ENCODE measurements at regions not wholly inside any gene's neighbourhood (a gene's known extent, or its start where the extent isn't known, plus 50 kb on each side); places are given as distances from the start of the nearest gene placed in this dataset.

DNA sequence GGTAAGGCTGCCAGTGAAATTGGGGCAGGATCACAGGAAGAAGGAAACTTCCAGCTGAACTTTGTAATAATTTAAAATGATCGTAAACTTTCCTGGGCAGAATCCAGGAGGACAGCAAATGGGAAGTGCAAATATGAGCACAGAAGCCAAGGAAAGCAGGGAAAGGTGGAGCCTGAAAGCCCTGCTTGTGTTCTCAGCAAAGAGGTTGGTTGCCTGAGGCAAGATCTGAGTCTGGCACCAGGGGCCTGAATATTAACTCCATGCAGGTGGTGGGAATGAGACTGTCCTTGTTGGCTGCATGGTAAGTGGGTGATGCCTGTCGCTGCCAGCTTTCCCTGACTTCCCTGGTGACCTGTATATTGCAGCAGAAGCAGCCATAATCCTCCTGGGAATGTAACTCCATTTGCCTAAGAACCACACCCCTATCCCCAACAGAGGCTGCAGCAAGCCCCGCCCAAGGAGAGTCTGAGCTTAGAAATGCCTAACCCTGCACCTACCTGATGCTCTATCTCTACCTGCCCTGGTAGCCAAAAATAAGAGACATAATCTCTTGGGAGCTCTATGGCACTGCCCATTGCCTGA, 132.0 kb upstream of the HDX start (continued):
- TF ChIP-seq, protein P1, sequence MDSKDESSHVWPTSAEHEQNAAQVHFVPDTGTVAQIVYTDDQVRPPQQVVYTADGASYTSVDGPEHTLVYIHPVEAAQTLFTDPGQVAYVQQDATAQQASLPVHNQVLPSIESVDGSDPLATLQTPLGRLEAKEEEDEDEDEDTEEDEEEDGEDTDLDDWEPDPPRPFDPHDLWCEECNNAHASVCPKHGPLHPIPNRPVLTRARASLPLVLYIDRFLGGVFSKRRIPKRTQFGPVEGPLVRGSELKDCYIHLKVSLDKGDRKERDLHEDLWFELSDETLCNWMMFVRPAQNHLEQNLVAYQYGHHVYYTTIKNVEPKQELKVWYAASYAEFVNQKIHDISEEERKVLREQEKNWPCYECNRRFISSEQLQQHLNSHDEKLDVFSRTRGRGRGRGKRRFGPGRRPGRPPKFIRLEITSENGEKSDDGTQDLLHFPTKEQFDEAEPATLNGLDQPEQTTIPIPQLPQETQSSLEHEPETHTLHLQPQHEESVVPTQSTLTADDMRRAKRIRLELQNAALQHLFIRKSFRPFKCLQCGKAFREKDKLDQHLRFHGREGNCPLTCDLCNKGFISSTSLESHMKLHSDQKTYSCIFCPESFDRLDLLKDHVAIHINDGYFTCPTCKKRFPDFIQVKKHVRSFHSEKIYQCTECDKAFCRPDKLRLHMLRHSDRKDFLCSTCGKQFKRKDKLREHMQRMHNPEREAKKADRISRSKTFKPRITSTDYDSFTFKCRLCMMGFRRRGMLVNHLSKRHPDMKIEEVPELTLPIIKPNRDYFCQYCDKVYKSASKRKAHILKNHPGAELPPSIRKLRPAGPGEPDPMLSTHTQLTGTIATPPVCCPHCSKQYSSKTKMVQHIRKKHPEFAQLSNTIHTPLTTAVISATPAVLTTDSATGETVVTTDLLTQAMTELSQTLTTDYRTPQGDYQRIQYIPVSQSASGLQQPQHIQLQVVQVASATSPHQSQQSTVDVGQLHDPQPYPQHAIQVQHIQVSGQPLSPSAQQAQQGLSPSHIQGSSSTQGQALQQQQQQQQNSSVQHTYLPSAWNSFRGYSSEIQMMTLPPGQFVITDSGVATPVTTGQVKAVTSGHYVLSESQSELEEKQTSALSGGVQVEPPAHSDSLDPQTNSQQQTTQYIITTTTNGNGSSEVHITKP (tag by site-specific recombination; IDR thresholded peaks at IDR 0.05): no peak
- TF ChIP-seq ZEB2 (tag by site-specific recombination; IDR thresholded peaks at IDR 0.05): no peak

DNA sequence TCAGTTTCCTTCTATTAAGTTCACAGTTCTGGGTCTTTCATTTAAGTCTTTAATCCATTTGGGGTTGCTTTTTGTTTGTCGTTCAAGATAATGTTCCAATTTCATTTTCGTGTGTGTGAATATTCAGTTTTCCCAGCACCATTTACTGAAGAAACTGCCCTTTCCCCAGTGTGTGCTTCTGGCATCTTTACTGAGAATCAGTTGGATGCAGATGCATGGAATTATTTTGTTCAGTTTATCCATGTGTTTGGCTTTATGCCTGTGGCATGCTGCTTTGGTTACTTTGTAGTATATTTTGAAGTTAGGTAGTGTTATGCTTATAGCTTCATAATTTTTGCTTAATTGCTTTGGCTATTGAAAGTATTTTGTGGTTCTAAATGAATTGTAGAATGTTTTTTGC, 163.8 kb upstream of the HDX start:
- no peak overlapping the region for H3K4me3 ChIP-seq (ENCODE audit: low read depth, low read length)
- no peaks in the 10 kb centered on the region for H3K4me1 ChIP-seq (ENCODE audit: control insufficient read depth, insufficient read depth, low read length)
- no peak overlapping the region for H3K27ac ChIP-seq (ENCODE audit: extremely low read depth, low read depth, low read length)
- CTCF ChIA-PET: no interaction called here
- TF ChIP-seq ZFP3 (tag by site-specific recombination; IDR thresholded peaks at IDR 0.05; ENCODE audit: low read depth) (no peak), ZNF266 (tag by site-specific recombination; IDR thresholded peaks at IDR 0.05; ENCODE audit: low read depth) (no peak), HOXC10 (CRISPR knock-in tag; IDR thresholded peaks at IDR 0.05) (no peak), ZSCAN30 (tag by site-specific recombination; IDR thresholded peaks at IDR 0.05) (no peak), YY1 (tag by site-specific recombination; IDR thresholded peaks at IDR 0.05) (no peak), EGR2 (tag by site-specific recombination; IDR thresholded peaks at IDR 0.05; ENCODE audit: low read depth) (no peak), ZNF248 (tag by site-specific recombination; IDR thresholded peaks at IDR 0.05) (no peak), ZNF223 (tag by site-specific recombination; IDR thresholded peaks at IDR 0.05) (no peak), ZNF202 (tag by site-specific recombination; IDR thresholded peaks at IDR 0.05; ENCODE audit: borderline replicate concordance) (no peak), ZNF350 (tag by site-specific recombination; IDR thresholded peaks at IDR 0.05) (no peak), SALL2 (tag by site-specific recombination; IDR thresholded peaks at IDR 0.05; ENCODE audit: borderline replicate concordance) (no peak), ZNF341 (tag by site-specific recombination; IDR thresholded peaks at IDR 0.05; ENCODE audit: low read depth) (no peak)
- TF ChIP-seq, protein P2, sequence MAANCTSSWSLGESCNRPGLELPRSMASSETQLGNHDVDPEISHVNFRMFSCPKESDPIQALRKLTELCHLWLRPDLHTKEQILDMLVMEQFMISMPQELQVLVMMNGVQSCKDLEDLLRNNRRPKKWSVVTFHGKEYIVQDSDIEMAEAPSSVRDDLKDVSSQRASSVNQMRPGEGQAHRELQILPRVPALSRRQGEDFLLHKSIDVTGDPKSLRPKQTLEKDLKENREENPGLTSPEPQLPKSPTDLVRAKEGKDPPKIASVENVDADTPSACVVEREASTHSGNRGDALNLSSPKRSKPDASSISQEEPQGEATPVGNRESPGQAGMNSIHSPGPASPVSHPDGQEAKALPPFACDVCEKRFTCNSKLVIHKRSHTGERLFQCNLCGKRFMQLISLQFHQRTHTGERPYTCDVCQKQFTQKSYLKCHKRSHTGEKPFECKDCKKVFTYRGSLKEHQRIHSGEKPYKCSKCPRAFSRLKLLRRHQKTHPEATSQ (tag by site-specific recombination; IDR thresholded peaks at IDR 0.05): no peak
- H3K36me3 ChIP-seq (ENCODE audit: control insufficient read depth in 2 of 2, insufficient read depth in 1 of 2, low read length in 2 of 2): no peaks in the 10 kb centered on the region
- no peaks in the 10 kb centered on the region for H3K9me3 ChIP-seq (ENCODE audit: control insufficient read depth, insufficient read depth, low read depth, low read length)
- POLR2A ChIA-PET: no interaction called here

DNA sequence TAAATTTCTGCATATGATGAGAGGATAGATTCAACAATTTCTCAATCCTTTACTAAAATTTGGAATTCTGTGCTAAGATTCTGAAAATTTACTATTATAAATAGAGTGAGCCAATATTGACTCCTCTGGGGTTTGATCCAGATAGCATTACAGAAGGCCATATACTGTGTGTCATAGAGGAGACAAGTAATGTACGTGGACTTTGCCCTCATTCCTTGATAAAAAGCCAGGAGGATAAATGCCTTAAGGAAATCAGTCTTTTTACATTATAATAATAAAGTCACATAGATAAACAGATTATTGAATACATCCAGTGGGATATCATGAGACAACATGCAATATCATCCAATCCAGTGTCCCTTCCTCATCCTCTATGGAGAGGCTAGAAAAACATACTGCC, 188.0 kb upstream of the HDX start:
- ChIA-PET CTCF (no interaction called here), POLR2A (no interaction called here)
- Histone ChIP-seq H3K9me3 (ENCODE audit: control insufficient read depth, insufficient read depth, low read depth, low read length) (no peaks in the 10 kb centered on the region; the same call in 1 of the 2 replicates), H3K36me3 (ENCODE audit: control insufficient read depth in 2 of 2, insufficient read depth in 1 of 2, low read length in 2 of 2) (no peaks in the 10 kb centered on the region), H3K27ac (ENCODE audit: extremely low read depth, low read depth, low read length) (no peak overlapping the region), H3K4me3 (ENCODE audit: low read depth, low read length) (no peak overlapping the region), H3K4me1 (ENCODE audit: control insufficient read depth, insufficient read depth, low read length) (no peaks in the 10 kb centered on the region)
- TF ChIP-seq ZNF274 (IDR thresholded peaks at IDR 0.05; ENCODE audit: low read length): no peak
- TF ChIP-seq ZNF274 (tag by site-specific recombination; IDR thresholded peaks at IDR 0.05; ENCODE audit: borderline replicate concordance): no peak
- no peak for TF ChIP-seq HOXC10 (CRISPR knock-in tag; IDR thresholded peaks at IDR 0.05)
- TF ChIP-seq WT1 (tag by site-specific recombination; IDR thresholded peaks at IDR 0.05): no peak
- TF ChIP-seq, protein P3, sequence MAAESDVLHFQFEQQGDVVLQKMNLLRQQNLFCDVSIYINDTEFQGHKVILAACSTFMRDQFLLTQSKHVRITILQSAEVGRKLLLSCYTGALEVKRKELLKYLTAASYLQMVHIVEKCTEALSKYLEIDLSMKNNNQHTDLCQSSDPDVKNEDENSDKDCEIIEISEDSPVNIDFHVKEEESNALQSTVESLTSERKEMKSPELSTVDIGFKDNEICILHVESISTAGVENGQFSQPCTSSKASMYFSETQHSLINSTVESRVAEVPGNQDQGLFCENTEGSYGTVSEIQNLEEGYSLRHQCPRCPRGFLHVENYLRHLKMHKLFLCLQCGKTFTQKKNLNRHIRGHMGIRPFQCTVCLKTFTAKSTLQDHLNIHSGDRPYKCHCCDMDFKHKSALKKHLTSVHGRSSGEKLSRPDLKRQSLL (tag by site-specific recombination; IDR thresholded peaks at IDR 0.05): no peak
- TF ChIP-seq ZNF658 (tag by site-specific recombination; IDR thresholded peaks at IDR 0.05): no peak
